ENCODE measurements at regions not wholly inside any gene's neighbourhood (a gene's known extent, or its start where the extent isn't known, plus 50 kb on each side); places are given as distances from the start of the nearest gene placed in this dataset.

GRCh38 chr3:124372775-124373174, 357.5 kb upstream of the UMPS start:
- no peak for TF ChIP-seq CTCF (IDR thresholded peaks at IDR 0.05; ENCODE audit: insufficient read depth, low read length, poor library complexity, severe bottlenecking)

DNA sequence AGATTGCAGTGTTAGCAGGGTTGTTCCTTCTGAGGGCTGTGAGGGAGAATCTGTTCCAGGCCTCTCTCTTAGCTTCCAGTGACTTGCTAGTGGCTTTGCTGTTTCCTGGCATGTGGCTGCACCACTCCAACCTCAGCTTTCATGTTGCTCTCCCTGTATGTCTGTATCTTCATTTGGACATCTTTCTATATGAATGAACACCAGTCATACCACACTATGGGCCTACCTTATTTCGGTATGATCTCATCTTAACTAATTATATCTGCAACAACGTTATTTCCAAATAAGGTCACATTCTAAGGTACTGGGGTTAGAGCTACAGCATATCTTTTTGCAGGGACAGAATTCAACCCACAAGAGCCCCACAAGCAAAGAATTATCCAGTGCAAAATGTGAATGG, 356.7 kb upstream of the UMPS start:
- Histone ChIP-seq H3K36me3 (ENCODE audit: control insufficient read depth, insufficient read depth, low read length) (no peaks in the 10 kb centered on the region), H3K4me3 (ENCODE audit: low read depth, low read length) (no peak overlapping the region)
- no peak for TF ChIP-seq CTCF (IDR thresholded peaks at IDR 0.05; ENCODE audit: insufficient read depth, low read length, poor library complexity, severe bottlenecking)

More at GRCh38 chr3:124372775-124373174, 357.5 kb upstream of the UMPS start:
- Histone ChIP-seq H3K4me3 (ENCODE audit: low read depth, low read length) (no peak overlapping the region), H3K36me3 (ENCODE audit: control insufficient read depth, insufficient read depth, low read length) (no peaks in the 10 kb centered on the region), H3K27me3 (ENCODE audit: control insufficient read depth, insufficient read depth, low read length) (no peaks in the 10 kb centered on the region)
- no peak for DNase-seq (ENCODE audit: low read depth)

DNA sequence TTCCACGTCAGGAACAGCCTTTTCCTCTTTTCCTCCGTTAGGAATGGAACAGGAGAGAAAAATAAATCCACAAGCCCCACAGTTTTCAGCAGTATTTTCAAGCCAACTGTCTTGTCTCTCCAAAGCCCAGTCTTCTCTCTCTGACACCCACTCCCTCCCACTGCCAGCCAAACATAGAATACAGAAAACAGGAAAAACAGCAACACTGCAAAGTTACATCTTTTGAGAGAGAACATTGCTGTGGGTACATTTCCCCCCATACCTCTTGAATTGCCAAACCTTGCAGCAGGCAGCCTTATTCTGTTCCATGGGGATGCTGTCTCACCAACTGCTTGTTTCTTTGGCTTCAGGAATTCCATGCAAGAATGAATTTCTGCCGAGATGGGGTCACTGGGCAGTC, 355.7 kb upstream of the UMPS start:
- H3K36me3 ChIP-seq (ENCODE audit: control insufficient read depth, insufficient read depth, low read length) = no peaks in the 10 kb centered on the region
- no peaks in the 10 kb centered on the region for H3K27me3 ChIP-seq (ENCODE audit: control insufficient read depth, insufficient read depth, low read length)
- no peak for TF ChIP-seq CTCF (IDR thresholded peaks at IDR 0.05; ENCODE audit: insufficient read depth, low read length, poor library complexity, severe bottlenecking)

More for the DNA sequence above, 356.7 kb upstream of the UMPS start:
- no peak for DNase-seq (ENCODE audit: low read depth)
- no peaks in the 10 kb centered on the region for H3K27me3 ChIP-seq (ENCODE audit: control insufficient read depth, insufficient read depth, low read length)

DNA sequence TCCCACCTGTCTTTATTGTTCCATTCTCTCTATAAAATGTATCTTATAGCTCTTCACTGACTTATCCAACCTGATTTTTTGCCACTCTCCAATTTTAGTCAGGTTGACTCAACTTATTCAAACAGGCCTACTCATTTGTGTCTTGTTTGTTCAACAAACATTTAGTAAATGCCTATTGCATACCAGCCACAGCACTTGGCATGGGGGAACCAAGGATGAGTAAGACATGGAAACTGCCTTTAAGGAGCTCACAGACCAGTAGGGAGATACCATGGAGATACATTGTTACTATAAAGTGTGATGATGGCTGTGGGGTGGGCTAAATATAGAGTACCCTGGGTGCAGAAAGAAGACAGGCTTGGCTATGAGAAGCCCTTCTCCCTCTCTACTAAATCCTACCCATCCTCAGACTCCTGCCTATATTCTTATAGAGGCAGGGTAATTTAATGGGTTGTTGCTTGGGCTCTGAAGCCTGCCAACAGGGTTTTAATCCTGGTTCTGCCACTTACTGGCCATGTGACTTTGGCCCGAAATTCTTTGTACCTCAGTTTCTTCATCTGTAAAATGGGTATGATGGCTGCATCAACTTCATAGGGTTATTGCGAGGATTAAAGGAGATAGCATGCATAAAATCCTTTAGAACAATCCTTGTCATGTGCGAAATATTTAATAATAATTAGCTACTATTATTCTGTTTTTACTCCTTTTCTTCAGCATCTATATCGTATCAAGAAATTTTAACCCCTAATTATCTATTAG, 348.5 kb upstream of the UMPS start:
- DNase-seq (ENCODE audit: low read depth) = no peak
- H3K4me3 ChIP-seq (ENCODE audit: low read depth, low read length) = no peak overlapping the region
- H3K36me3 ChIP-seq (ENCODE audit: control insufficient read depth, insufficient read depth, low read length) = no peaks in the 10 kb centered on the region
- H3K27me3 ChIP-seq (ENCODE audit: control insufficient read depth, insufficient read depth, low read length) = peaks cover 2% of the 10 kb centered on the region
- no peak for TF ChIP-seq CTCF (IDR thresholded peaks at IDR 0.05; ENCODE audit: insufficient read depth, low read length, poor library complexity, severe bottlenecking)

More for the DNA sequence above, 355.7 kb upstream of the UMPS start:
- H3K4me3 ChIP-seq (ENCODE audit: low read depth, low read length) = no peak overlapping the region
- no peak for DNase-seq (ENCODE audit: low read depth)

DNA sequence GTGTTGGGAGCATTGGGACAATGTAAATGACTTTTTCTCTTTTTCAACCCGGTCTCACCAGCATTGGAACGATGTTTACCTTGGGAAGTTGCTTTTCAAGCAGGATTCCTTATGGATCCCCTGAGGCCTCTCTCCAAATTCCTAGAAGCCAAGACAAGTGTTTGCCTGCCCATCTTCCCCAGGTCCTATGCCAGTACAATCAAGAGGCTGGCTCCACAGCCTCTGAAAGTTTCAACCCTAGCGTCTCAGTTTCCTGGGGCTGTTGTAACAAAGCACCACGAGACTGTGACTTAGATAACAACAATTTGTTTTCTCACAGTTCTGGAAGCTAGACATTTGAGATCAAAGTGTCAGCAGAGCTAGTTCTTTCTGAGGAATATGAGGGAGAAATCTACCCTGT, 347.2 kb upstream of the UMPS start:
- no peak for DNase-seq (ENCODE audit: low read depth)
- Histone ChIP-seq H3K27me3 (ENCODE audit: control insufficient read depth, insufficient read depth, low read length) (peaks cover 2% of the 10 kb centered on the region), H3K36me3 (ENCODE audit: control insufficient read depth, insufficient read depth, low read length) (no peaks in the 10 kb centered on the region), H3K4me3 (ENCODE audit: low read depth, low read length) (no peak overlapping the region)
- no peak for TF ChIP-seq CTCF (IDR thresholded peaks at IDR 0.05; ENCODE audit: insufficient read depth, low read length, poor library complexity, severe bottlenecking)
